ENCODE measurements at regions not wholly inside any gene's neighbourhood (a gene's known extent, or its start where the extent isn't known, plus 50 kb on each side); places are given as distances from the start of the nearest gene placed in this dataset.

- TF ChIP-seq, protein P1, sequence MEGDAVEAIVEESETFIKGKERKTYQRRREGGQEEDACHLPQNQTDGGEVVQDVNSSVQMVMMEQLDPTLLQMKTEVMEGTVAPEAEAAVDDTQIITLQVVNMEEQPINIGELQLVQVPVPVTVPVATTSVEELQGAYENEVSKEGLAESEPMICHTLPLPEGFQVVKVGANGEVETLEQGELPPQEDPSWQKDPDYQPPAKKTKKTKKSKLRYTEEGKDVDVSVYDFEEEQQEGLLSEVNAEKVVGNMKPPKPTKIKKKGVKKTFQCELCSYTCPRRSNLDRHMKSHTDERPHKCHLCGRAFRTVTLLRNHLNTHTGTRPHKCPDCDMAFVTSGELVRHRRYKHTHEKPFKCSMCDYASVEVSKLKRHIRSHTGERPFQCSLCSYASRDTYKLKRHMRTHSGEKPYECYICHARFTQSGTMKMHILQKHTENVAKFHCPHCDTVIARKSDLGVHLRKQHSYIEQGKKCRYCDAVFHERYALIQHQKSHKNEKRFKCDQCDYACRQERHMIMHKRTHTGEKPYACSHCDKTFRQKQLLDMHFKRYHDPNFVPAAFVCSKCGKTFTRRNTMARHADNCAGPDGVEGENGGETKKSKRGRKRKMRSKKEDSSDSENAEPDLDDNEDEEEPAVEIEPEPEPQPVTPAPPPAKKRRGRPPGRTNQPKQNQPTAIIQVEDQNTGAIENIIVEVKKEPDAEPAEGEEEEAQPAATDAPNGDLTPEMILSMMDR (IDR thresholded peaks at IDR 0.05; ENCODE audit: low read length), result no peak
- no peak for TF ChIP-seq EZH2phosphoT487 (IDR thresholded peaks at IDR 0.05; ENCODE audit: low read length)
These were observed 68.5 kb upstream of the GATB start for GRCh38 chr4:151829309-151829708.
